SK-N-MC (cell line): ENCODE measurements at regions not wholly inside any gene's neighbourhood (a gene's known extent, or its start where the extent isn't known, plus 50 kb on each side); places are given as distances from the start of the nearest gene placed in this dataset.

Experiments used
- DNase-seq: peaks from one replicate; pipeline ENCODE4 v3.0.0-alpha.2; 2011; ENCODE audit warnings: low read depth, low spot score
- H3K27ac ChIP-seq: fragments of 200-600 bp; sonication (generic); 2 replicates; pipeline ENCODE4 v1.5.1; 2016; ENCODE audit warnings: mixed run types
- H3K36me3 ChIP-seq: fragments of 200-600 bp; sonication (generic); 2 replicates; pipeline ENCODE4 v1.6.1; 2017; ENCODE audit warnings: antibody characterized with exemption, low read length, mixed read lengths; ENCODE audit not compliant: insufficient read depth
- H3K4me3 ChIP-seq: fragments of 200-600 bp; sonication (generic); 2 replicates; pipeline ENCODE4 v1.5.1; 2016
- H3K9ac ChIP-seq: fragments of 200-600 bp; sonication (generic); 2 replicates; pipeline ENCODE4 v1.8.0; 2017; ENCODE audit warnings: mixed run types, mixed read lengths; ENCODE audit not compliant: insufficient read length
- H3K9me3 ChIP-seq: fragments of 200-600 bp; sonication (generic); 2 replicates; pipeline ENCODE4 v1.6.1; 2017; ENCODE audit warnings: low read depth, mild to moderate bottlenecking, antibody characterized with exemption, low read length, moderate library complexity, mixed read lengths
- EZH2 ChIP-seq: fragments of 200-600 bp; sonication (generic); IDR thresholded peaks from one replicate; pipeline ENCODE4 v1.6.1; 2017; ENCODE audit warnings: antibody characterized with exemption
- FOXP2 ChIP-seq: optimal IDR thresholded peaks from 2 replicates; pipeline ENCODE3; 2011; ENCODE audit warnings: mild to moderate bottlenecking, moderate library complexity; ENCODE audit not compliant: insufficient read depth; ENCODE audit errors: extremely low read length, control extremely low read depth
- POLR2AphosphoS5 ChIP-seq: IDR thresholded peaks from 2 replicates; pipeline ENCODE4 v1.6.1; 2012; ENCODE audit warnings: mild to moderate bottlenecking, low read depth, low read length, borderline replicate concordance

GRCh38 chr4:149108626-149109025 is 666.4 kb upstream of the NR3C2 start:
- no peaks in the 10 kb centered on the region for H3K9me3 ChIP-seq
- TF ChIP-seq EZH2 (no peak), POLR2AphosphoS5 (no peak), FOXP2 (no peak)
- no peaks in the 10 kb centered on the region for H3K36me3 ChIP-seq
- no peak overlapping the region for H3K27ac ChIP-seq
- no peak overlapping the region for H3K4me3 ChIP-seq
- no peak for DNase-seq
- H3K9ac ChIP-seq = no peak overlapping the region

- H3K9ac ChIP-seq = no peak overlapping the region
- TF ChIP-seq POLR2AphosphoS5 (no peak), FOXP2 (no peak), EZH2 (no peak)
- DNase-seq = no peak
- no peak overlapping the region for H3K4me3 ChIP-seq
- H3K9me3 ChIP-seq = no peaks in the 10 kb centered on the region
- no peak overlapping the region for H3K27ac ChIP-seq
- H3K36me3 ChIP-seq = no peaks in the 10 kb centered on the region
Observed at GRCh38 chr4:149102765-149103164, 660.6 kb upstream of the NR3C2 start.

GRCh38 chr4:149101649-149102048 is 659.4 kb upstream of the NR3C2 start:
- Histone ChIP-seq H3K27ac (no peak overlapping the region), H3K9ac (no peak overlapping the region), H3K36me3 (no peaks in the 10 kb centered on the region), H3K9me3 (no peaks in the 10 kb centered on the region), H3K4me3 (no peak overlapping the region)
- no peak for DNase-seq
- TF ChIP-seq FOXP2 = no peak
- no peak for TF ChIP-seq POLR2AphosphoS5
- no peak for TF ChIP-seq EZH2

GRCh38 chr4:149095811-149096210 is 653.6 kb upstream of the NR3C2 start:
- no peak overlapping the region for H3K4me3 ChIP-seq
- no peak overlapping the region for H3K9ac ChIP-seq
- H3K27ac ChIP-seq = no peak overlapping the region
- no peaks in the 10 kb centered on the region for H3K9me3 ChIP-seq
- no peaks in the 10 kb centered on the region for H3K36me3 ChIP-seq
- no peak for DNase-seq
- TF ChIP-seq EZH2 = no peak
- no peak for TF ChIP-seq POLR2AphosphoS5
- TF ChIP-seq FOXP2 = no peak

GRCh38 chr4:149095001-149095400 is 652.8 kb upstream of the NR3C2 start:
- Histone ChIP-seq H3K9ac (no peak overlapping the region), H3K4me3 (no peak overlapping the region), H3K27ac (no peak overlapping the region), H3K9me3 (no peaks in the 10 kb centered on the region), H3K36me3 (no peaks in the 10 kb centered on the region)
- no peak for TF ChIP-seq FOXP2
- no peak for TF ChIP-seq EZH2
- no peak for TF ChIP-seq POLR2AphosphoS5
- DNase-seq = no peak

- H3K4me3 ChIP-seq = no peak overlapping the region
- no peaks in the 10 kb centered on the region for H3K9me3 ChIP-seq
- TF ChIP-seq POLR2AphosphoS5 = no peak
- no peak for TF ChIP-seq EZH2
- TF ChIP-seq FOXP2 = no peak
- no peak overlapping the region for H3K27ac ChIP-seq
- no peaks in the 10 kb centered on the region for H3K36me3 ChIP-seq
- no peak for DNase-seq
- no peak overlapping the region for H3K9ac ChIP-seq
Observed at GRCh38 chr4:149084144-149084543, 641.9 kb upstream of the NR3C2 start.

GRCh38 chr4:149077181-149077580 is 635.0 kb upstream of the NR3C2 start:
- H3K4me3 ChIP-seq = no peak overlapping the region
- no peaks in the 10 kb centered on the region for H3K36me3 ChIP-seq
- TF ChIP-seq EZH2 (no peak), FOXP2 (no peak), POLR2AphosphoS5 (no peak)
- H3K27ac ChIP-seq = no peak overlapping the region
- H3K9me3 ChIP-seq = no peaks in the 10 kb centered on the region
- DNase-seq = no peak
- no peak overlapping the region for H3K9ac ChIP-seq

GRCh38 chr4:149076401-149076800 is 634.2 kb upstream of the NR3C2 start:
- no peaks in the 10 kb centered on the region for H3K36me3 ChIP-seq
- no peak for DNase-seq
- H3K4me3 ChIP-seq = no peak overlapping the region
- no peaks in the 10 kb centered on the region for H3K9me3 ChIP-seq
- no peak overlapping the region for H3K9ac ChIP-seq
- TF ChIP-seq FOXP2 (no peak), POLR2AphosphoS5 (no peak), EZH2 (no peak)
- no peak overlapping the region for H3K27ac ChIP-seq

- H3K9ac ChIP-seq = no peak overlapping the region
- TF ChIP-seq POLR2AphosphoS5 (no peak), EZH2 (no peak), FOXP2 (no peak)
- no peak overlapping the region for H3K4me3 ChIP-seq
- no peaks in the 10 kb centered on the region for H3K36me3 ChIP-seq
- DNase-seq = peak; percentile 22
- H3K27ac ChIP-seq = no peak overlapping the region
- H3K9me3 ChIP-seq = no peaks in the 10 kb centered on the region
Observed at GRCh38 chr4:149072384-149072783, 630.2 kb upstream of the NR3C2 start.
